ENCODE measurements at regions not wholly inside any gene's neighbourhood (a gene's known extent, or its start where the extent isn't known, plus 50 kb on each side); places are given as distances from the start of the nearest gene placed in this dataset.

DNA sequence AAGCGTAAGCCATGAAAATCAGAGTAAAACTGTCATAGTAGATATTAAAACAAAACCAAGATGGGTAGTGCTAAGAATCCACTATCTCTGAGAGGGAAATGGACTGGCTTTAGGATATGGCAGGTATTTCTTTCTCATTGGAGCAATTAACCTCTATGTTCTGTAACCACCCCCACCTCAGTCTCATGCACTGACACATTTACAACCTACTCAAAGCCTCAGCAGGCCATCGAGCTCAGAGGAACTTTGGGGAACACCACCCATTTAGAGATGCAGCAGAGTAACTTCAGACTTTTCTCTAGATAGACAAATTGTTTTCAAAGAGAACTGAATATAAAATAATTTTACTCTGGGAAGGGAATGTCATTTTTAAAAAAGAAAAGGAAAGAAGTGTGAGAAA, 615.8 kb upstream of the ZFHX3 start:
- no peak for DNase-seq

- DNase-seq = no peak
These were observed 588.3 kb upstream of the ZFHX3 start for GRCh38 chr16:73636196-73636595.

- no peak for DNase-seq
These were observed 581.1 kb upstream of the ZFHX3 start for GRCh38 chr16:73629011-73629410.

GRCh38 chr16:73617738-73618137, 569.8 kb upstream of the ZFHX3 start:
- no peak for DNase-seq

DNA sequence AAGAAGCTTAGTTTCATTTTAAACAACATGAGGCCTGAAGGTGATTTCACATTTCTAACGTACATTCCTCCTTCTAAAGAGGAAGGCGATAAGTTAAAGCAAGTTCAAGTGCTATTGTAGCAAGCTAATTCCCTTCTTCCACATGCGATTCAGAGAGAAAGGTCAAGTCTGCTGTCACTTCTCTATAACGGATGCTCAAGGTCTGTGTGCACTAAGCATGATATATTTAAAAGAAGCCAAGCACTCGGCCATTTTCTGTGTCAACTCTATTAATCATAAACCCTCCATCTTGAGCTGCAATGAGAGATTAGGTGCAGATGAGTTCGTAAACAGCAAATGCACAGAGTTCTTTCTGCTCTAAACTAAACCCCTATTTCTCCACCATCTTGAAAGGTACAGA, 568.8 kb upstream of the ZFHX3 start:
- DNase-seq = no peak

DNA sequence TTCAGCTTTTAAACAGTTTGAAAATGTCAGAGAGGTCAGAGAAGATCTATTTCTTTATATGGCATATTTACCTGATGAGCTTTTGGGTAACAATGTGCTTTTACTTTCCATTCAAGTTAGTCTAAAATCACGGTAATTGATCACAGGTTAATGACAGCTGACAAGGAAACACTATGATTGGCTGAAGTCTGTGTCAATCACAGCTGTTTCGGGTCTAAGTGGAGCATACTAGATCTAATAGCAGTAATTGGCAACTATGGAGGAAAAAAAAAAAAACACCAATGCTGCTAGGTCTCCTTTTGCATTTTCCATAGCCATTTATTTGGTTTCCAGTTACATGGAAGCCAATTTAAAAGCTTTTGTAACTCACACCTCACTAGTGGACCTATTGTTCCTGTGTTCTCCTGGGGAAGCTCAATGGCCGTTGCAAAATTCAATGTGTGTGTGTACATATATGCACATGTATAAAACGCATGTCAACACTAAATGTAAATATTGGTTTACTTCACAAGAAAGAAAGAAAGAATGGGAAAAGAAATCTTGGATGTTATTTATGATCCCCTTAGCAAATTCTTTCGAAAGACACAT, 568.3 kb upstream of the ZFHX3 start:
- no peak for DNase-seq

DNA sequence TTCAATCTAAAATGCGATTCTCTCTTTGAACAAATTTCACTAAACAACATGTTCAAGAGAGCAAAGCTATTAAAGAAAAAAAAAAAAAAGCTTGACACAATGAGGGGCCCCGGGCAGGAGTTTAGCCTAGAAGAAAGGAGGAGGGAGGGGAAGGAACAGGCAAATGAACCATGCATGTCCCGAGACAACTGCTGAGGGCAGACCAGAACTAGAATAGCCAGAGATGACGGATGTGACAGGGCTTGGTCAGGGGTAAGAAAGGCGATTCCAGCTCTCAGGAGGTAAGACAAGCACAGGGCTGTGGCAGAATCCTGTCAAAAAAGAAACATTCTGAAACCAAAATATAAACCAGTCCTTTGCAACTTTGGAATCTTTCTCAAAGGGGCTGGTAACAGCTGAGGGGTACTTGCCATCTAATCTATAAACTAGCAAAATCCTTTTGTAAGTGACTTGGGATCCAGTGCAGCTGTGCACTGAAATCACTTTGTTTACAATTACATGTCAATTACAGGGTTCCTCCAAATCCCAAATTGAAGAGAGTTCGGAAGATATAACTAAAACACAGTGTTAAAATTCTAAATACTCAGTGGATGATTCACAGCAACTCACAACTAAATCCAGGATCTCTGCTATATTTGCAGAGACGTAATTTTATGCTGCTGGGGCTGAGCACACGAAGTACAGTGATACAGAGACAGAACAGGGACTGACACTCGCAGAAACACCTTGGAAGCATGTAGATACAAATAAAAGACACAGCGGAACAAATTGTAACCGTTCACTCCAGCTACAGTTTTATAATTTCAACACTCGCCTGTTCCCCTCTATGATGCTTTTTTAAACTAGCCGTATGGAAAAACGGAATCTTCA, 567.4 kb upstream of the ZFHX3 start:
- DNase-seq = no peak

DNA sequence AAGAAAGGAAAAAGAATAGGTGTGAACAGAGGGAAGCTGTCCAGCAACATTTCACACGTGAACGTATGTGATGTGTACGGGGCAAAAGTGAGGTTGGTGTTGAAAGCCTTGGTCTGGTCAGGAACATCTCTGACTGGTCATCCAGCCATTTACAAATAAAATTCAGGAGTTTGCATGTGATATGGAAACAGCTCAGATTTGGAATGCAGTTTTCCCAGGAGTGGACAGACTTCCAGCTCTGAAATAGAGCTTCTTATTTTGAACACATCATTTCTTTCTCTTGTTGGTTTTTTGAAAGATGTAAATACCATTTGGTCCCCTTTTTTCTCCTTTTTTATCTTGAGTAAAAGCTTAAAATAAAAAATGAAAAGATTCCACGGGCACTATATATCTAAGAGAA, 566.2 kb upstream of the ZFHX3 start:
- DNase-seq = no peak

GRCh38 chr16:73610605-73611156, 562.8 kb upstream of the ZFHX3 start:
- no peak for DNase-seq

DNA sequence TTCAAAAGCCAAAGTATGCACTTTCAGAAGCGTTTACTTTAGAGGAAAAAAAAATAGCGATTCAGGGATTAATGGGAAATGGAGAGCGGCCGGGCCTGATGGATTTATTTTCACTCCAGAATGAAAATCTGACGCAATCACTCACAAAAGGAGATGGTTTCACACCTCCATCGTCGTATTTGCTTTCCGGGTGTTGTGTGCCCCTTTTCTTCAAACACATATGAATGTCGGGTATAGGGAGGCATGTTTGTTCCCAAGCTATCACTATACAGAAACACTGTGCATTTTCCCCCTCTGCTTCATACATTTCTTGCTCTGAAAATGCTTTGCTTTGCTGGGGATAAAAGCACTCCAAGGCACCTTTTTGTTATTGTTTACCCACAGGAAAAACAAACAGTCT, 562.2 kb upstream of the ZFHX3 start:
- DNase-seq = no peak

GRCh38 chr16:73608911-73609310, 561.0 kb upstream of the ZFHX3 start:
- DNase-seq = no peak

DNA sequence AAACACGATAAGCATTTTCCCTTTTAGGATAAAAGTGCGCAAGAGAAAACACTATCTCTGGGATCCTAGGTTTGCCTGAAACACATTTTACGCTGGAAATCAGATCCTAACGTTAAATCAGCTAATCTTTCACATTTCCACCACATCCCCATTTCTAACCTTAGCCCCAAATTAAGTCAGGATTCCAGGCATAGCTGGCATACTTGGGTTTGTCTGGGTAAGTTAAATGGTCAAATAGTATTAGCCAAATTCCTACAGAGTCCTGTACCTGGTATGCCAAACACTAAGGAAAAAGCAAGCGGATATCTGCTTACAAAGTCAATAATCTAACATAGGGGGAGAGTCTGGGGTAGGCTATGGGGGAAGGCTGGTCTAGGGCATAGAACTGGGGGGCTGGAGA, 557.4 kb upstream of the ZFHX3 start:
- no peak for DNase-seq

DNA sequence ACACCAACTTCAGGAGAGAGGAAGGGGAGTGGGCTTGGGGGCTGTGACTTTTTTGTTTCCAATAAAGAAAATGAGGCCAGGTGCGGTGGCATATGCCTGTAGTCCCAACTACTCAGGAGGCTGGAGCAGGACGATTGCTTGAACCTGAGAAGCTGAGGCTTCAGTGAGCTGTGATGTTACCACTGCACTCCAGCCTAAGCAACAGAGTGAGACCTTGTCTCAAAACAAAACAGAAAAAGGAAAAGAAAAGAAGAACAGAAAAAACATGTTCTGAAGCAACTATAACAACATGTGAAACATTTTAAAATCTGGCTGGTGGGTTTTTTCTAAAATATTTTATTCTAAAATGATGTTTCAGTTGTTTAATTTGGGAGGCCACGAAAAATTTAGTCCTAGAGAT, 554.0 kb upstream of the ZFHX3 start:
- DNase-seq = no peak

DNA sequence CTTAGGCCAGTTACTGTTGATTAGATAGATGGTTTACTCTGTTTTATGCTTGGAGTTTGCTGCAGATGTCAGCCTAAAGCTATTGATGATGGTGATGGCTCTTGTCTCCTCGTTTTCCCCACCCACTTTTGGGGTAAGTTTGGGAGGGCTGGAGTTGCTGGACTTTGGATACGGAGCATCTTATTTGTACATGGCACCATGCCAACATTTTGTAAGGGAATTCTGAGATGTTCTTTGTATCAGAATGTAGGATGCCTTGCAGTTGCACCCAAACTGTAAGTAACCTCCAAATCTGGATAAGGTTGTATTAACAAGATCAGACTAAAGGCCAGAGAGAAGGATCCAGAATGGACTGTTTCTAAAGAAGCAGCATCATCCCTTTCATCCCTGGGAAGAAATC, 551.9 kb upstream of the ZFHX3 start:
- no peak for DNase-seq

- DNase-seq = no peak
These were observed 551.4 kb upstream of the ZFHX3 start for GRCh38 chr16:73599351-73599750.

DNA sequence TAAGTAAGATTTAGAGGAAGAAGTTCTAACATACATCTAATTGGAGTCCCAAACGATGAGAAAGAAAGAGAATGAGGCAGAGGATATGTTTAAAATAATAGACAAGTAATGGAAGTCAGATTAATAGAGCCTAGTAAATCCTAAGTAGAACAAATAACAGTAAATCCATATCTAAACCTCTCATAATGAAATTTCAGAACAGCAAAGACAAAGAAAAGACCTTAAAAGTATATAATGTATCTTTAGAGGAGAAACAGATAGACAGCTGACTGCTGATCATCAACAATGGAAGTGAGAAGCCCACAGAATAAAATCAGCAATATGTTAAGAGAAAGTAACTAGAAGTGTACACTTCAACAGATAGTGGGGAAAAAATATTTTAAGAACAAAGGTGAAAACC, 536.2 kb upstream of the ZFHX3 start:
- DNase-seq = no peak

DNA sequence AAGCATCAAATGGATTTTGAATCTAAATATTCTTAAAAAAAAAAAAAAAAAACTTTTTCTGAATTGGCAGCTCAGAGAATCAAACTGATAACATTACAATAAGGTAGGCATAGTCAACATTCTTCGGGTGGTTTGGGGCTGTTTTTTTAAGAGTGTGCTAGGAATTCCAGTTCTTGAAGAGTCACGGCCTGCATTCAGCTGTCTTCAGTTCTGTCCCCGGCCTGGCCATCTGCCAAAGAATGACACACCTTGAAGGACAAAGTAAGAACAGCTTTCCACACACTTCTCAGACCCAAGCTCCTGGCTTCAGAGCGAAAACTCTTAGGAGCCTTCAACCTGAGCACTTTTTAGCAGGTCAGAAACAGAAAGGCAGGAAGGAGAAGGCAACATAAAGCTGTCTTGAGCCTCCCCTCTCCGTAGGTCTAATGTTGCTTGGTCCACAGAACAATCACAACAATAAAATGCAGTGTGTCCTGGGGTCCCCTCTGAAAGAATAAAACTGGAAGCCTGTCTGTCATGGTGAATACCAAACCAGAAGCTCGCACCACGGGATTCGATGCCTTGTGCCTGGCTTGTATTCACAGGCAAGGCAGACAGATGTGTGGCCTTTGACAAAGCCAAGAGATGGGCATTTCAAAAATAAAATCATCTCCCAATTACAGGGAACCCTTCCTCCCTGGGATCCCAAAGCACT, 524.4 kb upstream of the ZFHX3 start:
- no peak for DNase-seq

DNA sequence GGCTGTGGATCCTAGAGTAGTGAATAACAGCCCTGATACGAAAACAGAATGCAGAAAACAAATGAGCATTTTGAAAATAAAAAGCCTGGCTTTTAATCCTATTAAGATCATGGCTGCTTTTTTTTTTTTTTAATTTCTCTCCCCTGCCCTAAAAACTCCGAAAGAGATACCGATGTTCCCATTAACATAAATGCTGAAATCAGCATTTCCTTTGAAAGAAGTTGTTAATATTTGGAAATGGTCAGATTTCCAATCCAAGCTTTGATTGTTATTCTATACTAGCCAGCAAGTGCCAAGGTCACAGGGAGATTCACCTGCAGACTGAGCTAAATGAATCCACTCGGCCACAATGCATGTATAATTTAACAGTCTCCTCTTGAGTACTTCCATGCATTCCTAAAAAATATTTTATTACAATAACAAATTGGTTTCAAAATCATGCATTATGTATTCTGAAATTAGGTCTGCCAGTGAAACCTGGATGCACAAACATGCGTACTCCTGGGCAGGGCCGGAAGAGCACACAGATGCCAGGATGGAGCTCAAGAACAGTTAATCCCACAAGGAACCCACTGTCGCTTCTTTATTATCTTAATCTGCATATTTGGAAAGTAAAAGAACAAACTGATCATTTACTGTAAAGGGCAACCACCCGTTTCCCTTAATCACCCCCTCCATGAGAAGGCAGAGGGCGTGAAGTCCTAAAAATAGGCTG, 521.5 kb upstream of the ZFHX3 start:
- no peak for DNase-seq

DNA sequence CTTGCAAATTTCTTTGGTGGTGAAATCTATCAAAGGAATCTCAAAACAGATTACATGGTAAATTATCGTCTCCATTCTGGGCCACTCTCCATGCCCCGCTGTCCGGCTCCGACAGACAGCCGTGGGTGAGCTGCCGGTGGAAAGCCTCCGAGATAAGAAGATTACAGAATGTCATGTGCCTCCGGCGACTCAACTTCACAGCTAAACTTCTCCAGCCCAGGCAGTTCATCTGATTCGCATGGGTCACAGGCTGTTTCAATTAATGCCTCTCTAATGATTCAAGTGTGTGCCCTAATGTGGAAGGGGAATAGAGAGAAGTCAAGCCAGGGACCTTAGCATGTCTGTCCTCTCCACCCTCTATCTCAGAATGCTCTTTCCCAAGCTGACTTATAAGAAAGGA, 520.8 kb upstream of the ZFHX3 start:
- no peak for DNase-seq

- DNase-seq = no peak
These were observed 518.0 kb upstream of the ZFHX3 start for GRCh38 chr16:73565925-73566324.

GRCh38 chr16:73565263-73565662, 517.3 kb upstream of the ZFHX3 start:
- DNase-seq = no peak

DNA sequence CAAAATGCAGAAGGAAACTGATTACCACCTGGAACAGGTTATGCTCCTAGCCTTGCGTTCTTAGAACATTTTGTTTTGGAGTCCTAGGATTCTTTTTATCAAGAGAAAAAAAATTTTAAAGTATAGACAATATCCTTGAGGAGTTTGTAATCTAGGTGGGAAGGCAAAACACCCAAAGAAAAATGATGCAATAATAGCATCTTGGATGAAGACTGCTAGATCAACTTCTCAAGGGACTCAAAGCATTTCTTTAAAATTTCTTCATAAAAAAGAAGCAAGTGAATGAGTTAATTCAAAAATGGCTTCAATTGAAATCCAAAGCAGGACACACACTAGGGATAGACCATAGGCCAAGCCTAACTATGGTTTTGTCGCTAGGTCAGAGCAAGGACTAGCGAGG, 515.8 kb upstream of the ZFHX3 start:
- no peak for DNase-seq

DNA sequence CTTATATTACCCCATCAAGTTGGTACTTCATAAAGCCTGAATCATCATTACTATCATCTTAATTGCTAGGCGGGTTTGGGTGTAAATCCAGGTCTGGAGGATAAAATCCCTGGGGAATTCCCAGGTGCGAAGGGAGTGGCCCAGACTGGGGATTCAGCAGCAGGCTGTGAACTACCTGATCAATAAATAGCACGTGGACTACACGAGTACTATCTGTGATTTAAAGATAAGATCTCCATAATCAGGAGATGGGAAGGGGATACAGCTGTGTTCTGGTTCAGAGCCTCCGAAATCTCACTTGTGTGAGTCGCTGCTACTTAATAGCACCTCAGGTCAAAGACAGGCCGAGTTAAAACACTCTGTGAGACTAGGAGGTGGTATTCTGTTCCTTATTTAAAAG, 512.6 kb upstream of the ZFHX3 start:
- DNase-seq = no peak
